Testis (tissue), 2 donors: ENCODE measurements at regions not wholly inside any gene's neighbourhood (a gene's known extent, or its start where the extent isn't known, plus 50 kb on each side); places are given as distances from the start of the nearest gene placed in this dataset.

Source experiments
- POLR2A ChIP-seq: fragments of 450-650 bp; IDR thresholded peaks from one replicate; pipeline ENCODE4 v1.6.1; 2017; ENCODE audit warnings: antibody characterized with exemption, mild to moderate bottlenecking, moderate library complexity
- TF ChIP-seq, protein P1 (sequence below), 3 experiments: fragments of 450-650 bp in 2 of 3; fragments of 200-600 bp in 1 of 3; sonication (generic) in 1 of 3; IDR thresholded peaks; one replicate each; pipeline ENCODE4 v1.5.1; 2016 to 2019; ENCODE audit warnings: antibody characterized with exemption in 3 of 3, mild to moderate bottlenecking in 2 of 3, moderate library complexity in 1 of 3

GRCh38 chr4:132866616-132867015, 282.5 kb upstream of the PCDH10 start:
- TF ChIP-seq, protein P1, sequence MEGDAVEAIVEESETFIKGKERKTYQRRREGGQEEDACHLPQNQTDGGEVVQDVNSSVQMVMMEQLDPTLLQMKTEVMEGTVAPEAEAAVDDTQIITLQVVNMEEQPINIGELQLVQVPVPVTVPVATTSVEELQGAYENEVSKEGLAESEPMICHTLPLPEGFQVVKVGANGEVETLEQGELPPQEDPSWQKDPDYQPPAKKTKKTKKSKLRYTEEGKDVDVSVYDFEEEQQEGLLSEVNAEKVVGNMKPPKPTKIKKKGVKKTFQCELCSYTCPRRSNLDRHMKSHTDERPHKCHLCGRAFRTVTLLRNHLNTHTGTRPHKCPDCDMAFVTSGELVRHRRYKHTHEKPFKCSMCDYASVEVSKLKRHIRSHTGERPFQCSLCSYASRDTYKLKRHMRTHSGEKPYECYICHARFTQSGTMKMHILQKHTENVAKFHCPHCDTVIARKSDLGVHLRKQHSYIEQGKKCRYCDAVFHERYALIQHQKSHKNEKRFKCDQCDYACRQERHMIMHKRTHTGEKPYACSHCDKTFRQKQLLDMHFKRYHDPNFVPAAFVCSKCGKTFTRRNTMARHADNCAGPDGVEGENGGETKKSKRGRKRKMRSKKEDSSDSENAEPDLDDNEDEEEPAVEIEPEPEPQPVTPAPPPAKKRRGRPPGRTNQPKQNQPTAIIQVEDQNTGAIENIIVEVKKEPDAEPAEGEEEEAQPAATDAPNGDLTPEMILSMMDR (IDR thresholded peaks at IDR 0.05), result no peak
- TF ChIP-seq POLR2A, result no peak
